ENCODE measurements at regions not wholly inside any gene's neighbourhood (a gene's known extent, or its start where the extent isn't known, plus 50 kb on each side); places are given as distances from the start of the nearest gene placed in this dataset.

DNA sequence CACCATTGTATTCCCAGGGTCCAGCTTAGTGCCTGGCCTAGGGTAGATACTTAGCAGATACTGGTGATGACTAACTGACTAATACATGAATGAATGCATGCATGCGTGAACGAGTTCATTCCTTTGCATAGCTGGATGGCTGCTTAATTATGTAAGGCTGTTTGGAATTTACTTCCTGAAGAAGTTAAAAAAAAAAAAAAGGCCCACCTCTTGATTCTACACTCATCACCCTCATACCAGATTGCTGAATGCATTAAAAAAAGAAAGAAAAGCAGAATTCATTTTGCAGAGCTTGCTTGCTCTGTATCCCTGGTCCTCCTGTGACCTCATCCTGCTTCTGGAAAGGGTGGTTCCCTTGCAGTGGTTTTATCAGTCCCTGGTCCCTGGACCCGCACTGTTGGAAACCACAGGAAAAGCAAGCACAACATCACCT is 277.6 kb upstream of the CFAP20DC start:
- no peak for DNase-seq

DNA sequence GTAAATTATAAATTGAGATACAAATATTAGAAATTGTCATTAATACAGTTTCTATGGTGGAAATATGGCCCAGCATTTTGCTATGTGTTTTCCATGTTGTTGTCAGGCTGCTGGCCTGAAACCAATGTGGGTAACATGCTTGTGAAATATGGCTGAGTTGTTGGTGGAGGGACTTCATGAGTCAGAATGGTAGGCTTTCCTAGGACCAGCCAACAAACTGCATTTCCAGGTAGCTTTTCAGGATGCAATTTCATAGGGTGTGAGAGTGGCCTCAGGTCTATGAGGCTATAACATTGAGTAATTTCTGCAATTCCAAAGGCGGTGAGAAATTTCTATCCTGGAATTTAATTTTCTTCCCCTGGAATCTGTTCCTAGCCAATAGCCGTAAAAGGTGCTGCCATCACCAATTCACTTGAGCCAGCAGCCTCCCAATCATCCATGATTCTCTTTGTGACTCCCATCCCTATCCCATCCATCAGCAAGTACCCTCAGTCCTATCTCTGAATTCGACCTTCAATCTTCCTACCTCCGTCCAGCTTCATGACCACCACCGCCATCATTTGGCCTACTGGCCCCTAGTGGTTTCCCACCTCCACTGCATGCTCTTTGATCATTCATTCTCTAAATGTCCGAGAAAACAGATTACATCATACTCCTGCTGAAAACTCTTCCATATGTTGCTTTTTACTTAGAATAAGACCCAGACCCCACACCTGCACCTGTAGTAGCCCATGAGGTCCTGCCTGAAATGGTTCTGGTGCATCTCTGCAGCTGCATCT is 276.6 kb upstream of the CFAP20DC start:
- DNase-seq: no peak

DNA sequence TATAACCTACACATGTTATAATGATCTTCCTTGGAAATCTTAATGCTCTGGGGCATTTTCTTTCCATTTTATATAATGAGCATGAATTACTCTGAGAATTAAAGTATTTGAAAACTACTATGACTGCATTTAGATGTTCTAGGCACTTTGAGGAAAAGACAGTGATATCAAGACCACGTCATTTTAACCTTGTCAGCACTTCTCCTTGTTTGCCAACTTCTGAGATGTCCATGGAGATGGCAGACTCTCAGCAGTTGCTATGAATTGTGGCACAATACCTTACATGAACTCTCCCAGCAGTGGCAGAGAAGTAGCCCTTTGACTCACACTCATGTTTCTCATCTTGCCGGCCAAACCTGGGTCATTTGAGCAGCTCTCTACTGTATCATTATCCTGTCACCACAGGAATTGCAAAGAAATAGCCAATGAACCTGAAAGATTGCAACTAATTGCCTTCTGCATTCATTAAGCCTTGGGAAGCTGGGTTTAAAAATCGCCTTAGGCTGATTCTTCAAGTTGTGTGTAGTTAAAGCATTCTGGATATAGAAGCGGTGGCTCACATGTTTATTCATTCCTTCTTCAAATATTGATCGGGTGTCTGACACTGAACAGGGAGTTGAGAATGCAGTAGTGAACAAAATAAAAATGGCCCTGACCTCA is 272.2 kb upstream of the CFAP20DC start:
- DNase-seq: no peak

DNA sequence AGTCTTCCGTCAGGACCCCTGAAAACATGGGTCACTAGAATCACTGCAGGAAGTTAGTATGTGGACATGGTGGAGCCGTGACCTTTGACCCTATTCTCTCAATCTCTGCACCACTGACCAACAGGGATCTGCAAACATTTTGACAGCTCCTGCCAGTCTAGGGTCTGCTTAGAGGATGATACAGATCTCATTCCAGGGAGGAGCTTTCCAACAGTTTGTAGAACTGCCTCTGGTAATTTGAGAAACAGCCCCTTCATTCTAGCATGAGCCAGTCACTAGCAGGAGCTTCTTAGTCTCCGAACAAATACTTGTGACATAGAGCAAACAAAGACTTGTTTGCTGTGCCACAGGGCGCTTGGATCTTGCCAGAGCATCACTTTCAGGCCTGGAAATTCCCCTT is 270.3 kb upstream of the CFAP20DC start:
- DNase-seq: no peak

- no peak for DNase-seq
Measured at GRCh38 chr3:59319442-59319841, 269.6 kb upstream of the CFAP20DC start.

DNA sequence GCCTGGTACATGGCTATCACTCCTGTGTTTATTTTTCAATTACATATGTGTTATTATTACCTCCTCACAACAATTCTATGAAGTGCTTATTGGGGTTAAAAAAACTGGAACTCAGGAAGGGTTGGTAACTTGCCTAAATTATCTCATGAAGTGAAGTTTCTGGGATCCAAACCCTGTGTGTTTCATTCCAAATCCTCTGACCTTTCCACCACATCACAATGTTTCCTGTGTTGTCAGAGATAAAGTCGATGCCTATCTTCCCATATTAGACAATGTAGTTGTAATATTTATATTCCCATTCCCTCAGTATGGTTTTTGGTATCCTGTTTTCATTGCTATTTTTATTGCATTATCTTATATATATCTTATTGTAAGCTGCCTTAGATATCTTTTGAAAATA is 269.1 kb upstream of the CFAP20DC start:
- DNase-seq: no peak

- no peak for DNase-seq
Measured at GRCh38 chr3:59317386-59317785, 267.6 kb upstream of the CFAP20DC start.

DNA sequence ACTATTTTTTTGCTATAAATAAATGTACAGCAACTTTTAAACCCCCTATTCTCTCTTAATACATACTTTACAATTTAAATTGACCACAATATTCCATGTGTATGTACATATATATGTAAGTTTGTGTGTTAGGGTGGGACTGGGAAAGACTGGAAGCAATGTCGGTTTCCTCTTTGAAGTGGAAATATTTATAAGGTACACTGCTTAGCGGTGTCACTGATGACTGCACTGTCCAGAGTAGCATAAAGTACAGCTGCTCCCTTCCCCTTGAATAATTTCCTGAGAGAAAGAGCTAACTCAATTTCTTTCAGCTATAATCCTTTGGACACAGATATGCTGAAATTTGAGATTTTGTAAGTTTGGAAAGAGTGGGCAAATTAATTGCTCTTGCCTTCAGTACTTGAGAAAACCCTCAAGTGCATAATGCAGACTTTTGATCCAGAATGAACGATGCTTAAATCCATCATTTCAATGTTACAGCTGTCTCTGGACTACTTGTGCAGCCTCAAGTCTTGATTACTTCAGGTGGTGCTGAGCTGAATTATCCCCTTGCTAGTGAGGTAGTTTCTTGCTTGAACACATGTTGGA is 267.0 kb upstream of the CFAP20DC start:
- no peak for DNase-seq

DNA sequence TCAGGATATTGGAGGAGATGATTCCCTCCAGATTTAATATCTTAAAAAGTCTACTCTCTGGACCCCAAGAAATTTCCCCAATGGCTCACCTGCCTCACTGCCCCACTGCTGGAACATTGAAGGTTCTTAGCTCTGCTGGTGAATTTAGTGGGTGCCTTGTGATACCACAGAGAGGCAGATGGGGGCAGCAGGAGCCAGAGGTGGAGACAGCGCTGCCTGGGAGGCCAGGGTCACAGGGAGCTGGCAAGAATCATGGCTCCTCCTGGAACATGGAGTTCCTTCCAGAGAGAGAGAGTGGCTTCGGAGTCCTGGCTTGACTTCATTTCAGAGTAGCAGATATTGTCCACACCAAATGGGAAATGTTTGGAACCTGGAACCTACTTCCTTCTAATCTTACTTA is 263.5 kb upstream of the CFAP20DC start:
- DNase-seq: no peak

GRCh38 chr3:59311231-59311630 is 261.4 kb upstream of the CFAP20DC start:
- DNase-seq: no peak

- DNase-seq: no peak
Measured at GRCh38 chr3:59310736-59311135, 260.9 kb upstream of the CFAP20DC start.

- DNase-seq: no peak
Measured at GRCh38 chr3:59308684-59309083, 258.9 kb upstream of the CFAP20DC start.

GRCh38 chr3:59308001-59308400 is 258.2 kb upstream of the CFAP20DC start:
- no peak for DNase-seq

DNA sequence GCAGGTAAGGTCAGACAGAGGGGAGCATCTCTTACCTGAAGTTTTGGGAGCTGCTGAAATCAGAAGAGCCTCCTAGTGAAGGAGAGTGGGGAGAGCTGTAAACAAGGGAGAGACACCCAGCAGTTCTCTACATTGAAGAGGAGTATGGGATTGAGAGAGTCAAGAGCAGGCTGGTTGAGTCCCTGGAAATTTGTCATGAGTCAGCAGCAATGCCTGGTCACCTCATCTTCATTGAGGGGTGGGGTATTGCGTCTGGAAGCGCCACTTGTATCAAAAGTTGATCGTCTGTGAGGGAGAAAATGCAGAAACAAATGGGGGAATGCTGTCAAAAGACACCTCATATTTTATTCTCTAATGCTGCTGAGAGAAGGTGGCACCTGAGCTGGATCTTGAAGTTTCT is 256.6 kb upstream of the CFAP20DC start:
- no peak for DNase-seq

DNA sequence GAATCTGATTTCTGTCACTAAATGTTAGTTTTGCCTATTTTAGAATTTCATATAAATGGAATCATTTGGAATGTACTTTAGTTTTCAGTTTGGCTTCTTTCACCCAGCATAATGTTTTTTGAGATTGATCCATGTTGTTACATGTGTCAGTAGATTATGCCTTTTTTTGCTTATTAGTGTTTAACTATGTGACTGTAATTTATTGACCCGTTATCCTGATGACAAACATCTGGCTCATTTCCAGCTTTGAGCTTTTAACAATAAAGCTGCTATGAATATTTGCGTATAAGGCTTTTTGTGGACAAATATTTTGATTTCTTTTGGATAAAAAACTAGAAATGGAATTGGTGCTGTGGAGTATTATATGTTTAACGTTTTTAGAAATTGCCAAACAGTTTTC is 254.5 kb upstream of the CFAP20DC start:
- peak; percentile 17 for DNase-seq

DNA sequence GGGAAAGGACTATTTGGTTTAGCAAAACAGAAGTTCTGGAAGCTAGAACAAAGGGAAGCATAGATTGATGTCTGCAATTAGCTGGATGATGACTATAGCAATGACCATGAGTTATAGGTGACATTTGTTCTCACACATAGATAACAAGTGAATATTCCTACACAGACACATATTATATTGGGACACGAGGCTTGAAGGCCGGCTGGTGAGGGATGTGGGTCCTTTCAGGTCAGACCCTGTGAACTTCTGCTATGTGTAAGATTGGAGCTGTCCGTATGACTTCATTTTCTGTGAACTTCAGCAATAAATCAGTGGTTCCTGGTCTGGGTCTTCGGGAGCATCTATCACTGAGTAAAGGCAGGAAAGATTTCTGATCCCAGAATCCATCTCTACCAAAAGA is 253.6 kb upstream of the CFAP20DC start:
- no peak for DNase-seq

DNA sequence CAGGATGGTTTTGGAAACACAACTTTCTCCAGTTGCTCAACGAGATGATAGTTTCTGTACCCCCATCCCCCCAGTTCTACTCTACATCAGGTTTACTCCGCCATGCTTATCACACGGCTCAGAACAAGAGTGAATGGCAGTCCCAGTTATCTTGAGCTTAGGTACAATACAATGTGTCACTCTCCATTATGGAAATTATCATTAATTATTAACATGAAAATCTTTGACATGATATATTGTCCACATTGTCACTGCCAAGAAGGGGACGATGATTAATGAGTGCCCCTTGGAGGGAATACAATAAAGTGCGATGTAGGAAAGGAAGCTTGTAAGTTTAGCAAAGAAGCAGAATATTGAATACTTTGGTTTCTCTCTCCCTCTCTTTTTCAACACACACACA is 252.6 kb upstream of the CFAP20DC start:
- DNase-seq: no peak

GRCh38 chr3:59300733-59301132 is 250.9 kb upstream of the CFAP20DC start:
- no peak for DNase-seq

DNA sequence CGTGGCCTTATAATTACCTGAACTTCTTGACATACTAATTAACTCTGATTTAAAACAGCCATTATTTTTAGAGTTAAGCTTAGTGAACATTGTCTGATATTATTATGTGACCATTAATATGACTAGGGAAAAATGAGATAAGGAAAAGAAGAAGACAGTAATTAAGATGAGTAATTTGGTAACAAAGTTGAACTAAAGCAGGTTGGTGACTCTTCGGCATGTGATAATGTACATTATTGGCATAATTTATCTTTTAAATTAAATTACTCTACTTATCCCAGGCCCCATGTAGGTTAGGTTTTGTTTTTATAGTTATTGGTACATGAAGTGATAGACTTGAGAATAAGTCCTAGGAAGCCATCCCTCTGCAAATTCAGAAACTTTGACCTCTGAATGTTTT is 249.7 kb upstream of the CFAP20DC start:
- DNase-seq: no peak

GRCh38 chr3:59290358-59290757 is 240.5 kb upstream of the CFAP20DC start:
- DNase-seq: no peak

DNA sequence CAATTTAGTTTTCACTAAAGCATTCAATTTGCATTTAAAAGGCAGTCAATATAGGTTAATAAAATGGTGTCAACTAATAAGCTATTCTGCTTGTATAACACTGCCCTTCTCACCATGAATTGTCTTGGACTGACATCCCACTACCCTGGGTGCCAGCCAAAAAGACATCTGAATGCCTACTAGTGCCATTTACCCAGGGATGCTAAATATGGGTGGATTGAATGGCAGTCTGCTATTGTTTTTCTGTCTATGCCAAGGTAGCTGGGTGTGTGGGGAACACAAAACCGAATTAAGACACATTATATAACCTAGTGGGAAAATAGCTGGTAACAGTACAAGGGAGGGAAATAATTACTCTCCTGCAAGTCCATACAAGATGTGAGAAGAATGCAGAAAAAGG is 240.0 kb upstream of the CFAP20DC start:
- DNase-seq: no peak

DNA sequence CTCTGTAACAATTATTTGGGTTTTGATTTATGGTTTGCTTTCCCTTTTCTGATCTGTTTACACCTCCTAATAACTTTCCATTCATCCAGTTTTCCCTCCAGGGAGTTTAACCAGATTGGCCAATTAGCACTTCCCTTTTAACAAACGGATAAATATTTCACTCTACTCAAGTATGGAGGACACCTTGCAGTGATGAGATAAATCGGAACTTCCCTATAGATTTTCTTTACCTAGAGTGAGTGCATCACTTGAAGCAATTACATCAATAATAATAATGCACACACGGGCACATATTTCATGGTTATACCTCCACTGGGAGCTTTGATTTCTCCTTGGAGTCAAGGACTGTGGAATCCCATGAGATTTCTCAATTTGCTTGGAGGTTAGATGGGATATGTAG is 239.1 kb upstream of the CFAP20DC start:
- DNase-seq: no peak

DNA sequence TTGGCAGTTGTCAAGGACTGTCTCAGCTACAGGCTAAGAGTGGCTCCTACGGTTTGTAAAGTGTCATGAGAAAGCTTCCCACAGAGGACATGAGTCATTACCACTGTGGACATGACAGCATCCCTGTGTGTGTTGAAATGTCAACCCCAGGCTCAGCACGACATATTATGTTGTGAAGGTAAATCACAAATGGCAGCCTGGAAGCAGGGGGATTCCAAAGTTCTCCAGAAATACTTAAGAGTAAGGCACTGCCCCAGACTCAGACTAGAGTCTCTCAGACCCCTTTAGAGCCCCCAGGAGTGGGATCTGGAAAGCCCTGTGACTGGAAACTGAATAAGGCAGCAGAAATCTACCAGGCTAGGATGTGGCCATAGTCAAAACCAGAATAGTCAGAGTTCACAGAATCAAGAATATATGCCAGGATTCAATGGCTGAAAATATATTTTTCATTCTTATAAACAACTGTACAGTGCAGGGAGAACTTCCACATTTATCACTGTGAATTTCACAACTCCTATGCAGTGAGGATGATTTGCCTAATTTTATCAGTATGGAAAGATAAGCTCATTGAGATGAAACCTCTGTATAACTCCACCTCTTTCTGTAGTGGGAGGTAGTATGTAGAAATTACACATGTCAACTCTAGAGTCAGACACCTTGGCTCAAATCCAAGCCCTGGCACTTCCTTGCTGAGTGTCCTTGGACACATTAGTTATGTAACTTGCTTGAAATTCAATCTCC is 237.1 kb upstream of the CFAP20DC start:
- DNase-seq: no peak
